PC-9 (cell line): ENCODE measurements at regions not wholly inside any gene's neighbourhood (a gene's known extent, or its start where the extent isn't known, plus 50 kb on each side); places are given as distances from the start of the nearest gene placed in this dataset.
"Not testable (repeated sequence)": the region's sequence is repeated elsewhere in the genome, so short reads cannot be mapped to it uniquely, and the experiment has no call there.

ENCODE experiments used
- CTCF ChIP-seq: fragments of 200-600 bp; sonication (generic); conservative IDR thresholded peaks from 2 replicates; pipeline ENCODE4 v1.6.1; 2017; ENCODE audit warnings: mixed run types, antibody characterized with exemption, mild to moderate bottlenecking, moderate library complexity
- EZH2 ChIP-seq: fragments of 200-600 bp; sonication (generic); IDR thresholded peaks from 2 replicates; pipeline ENCODE4 v1.8.0; 2017; ENCODE audit warnings: antibody characterized with exemption, low read depth

- TF ChIP-seq CTCF, EZH2: not testable (repeated sequence)
These were observed 1117.6 kb downstream of the DNAJB9 start for GRCh38 chr7:109687269-109687668.
